HepG2 (cell line): ENCODE measurements at regions not wholly inside any gene's neighbourhood (a gene's known extent, or its start where the extent isn't known, plus 50 kb on each side); places are given as distances from the start of the nearest gene placed in this dataset.
A peak's percentile ranks its signal among the peaks of the same experiment; 100 is the strongest.

Experiments
- BORCS8-MEF2B ChIP-seq: sonication (generic); formaldehyde crosslinking; IDR thresholded peaks from 2 replicates; pipeline ENCODE4 v1.8.0; 2022; ENCODE audit warnings: mild to moderate bottlenecking, missing genetic modification reagents
- FOXO1 ChIP-seq: sonication (generic); formaldehyde crosslinking; IDR thresholded peaks from 2 replicates; pipeline ENCODE4 v1.4.0; 2020; ENCODE audit warnings: missing genetic modification reagents
- HIVEP1 ChIP-seq: sonication (generic); formaldehyde crosslinking; IDR thresholded peaks from 2 replicates; pipeline ENCODE4 v1.4.0; 2020; ENCODE audit warnings: mild to moderate bottlenecking, missing genetic modification reagents
- KLF13 ChIP-seq: sonication (generic); formaldehyde crosslinking; IDR thresholded peaks from 2 replicates; pipeline ENCODE4 v1.4.0; 2020; ENCODE audit warnings: mild to moderate bottlenecking, missing genetic modification reagents
- NR2F2 ChIP-seq: IDR thresholded peaks from 2 replicates; pipeline ENCODE4 v1.6.1; 2012; ENCODE audit warnings: low read depth, inconsistent platforms, borderline replicate concordance
- REL ChIP-seq: sonication (generic); formaldehyde crosslinking; conservative IDR thresholded peaks from 2 replicates; pipeline ENCODE4 v1.8.0; 2022; ENCODE audit warnings: mild to moderate bottlenecking, missing genetic modification reagents, moderate library complexity
- SATB2 ChIP-seq: sonication (generic); formaldehyde crosslinking; IDR thresholded peaks from 2 replicates; pipeline ENCODE4 v1.5.0; 2020; ENCODE audit warnings: missing genetic modification reagents
- SSRP1 ChIP-seq: IDR thresholded peaks from 2 replicates; pipeline ENCODE4 v1.6.1; 2016; ENCODE audit warnings: control low read depth
- STAG1 ChIP-seq: sonication (generic); formaldehyde crosslinking; IDR thresholded peaks from 2 replicates; pipeline ENCODE4 v1.4.0; 2020; ENCODE audit warnings: missing genetic modification reagents
- YEATS4 ChIP-seq: sonication (generic); formaldehyde crosslinking; IDR thresholded peaks from 2 replicates; pipeline ENCODE4 v1.4.0; 2020; ENCODE audit warnings: missing genetic modification reagents, borderline replicate concordance
- ZNF24 ChIP-seq: fragments of 450-650 bp; IDR thresholded peaks from 2 replicates; pipeline ENCODE4 v1.6.1; 2017; ENCODE audit warnings: antibody characterized with exemption, mild to moderate bottlenecking
- ZNF350 ChIP-seq: sonication (generic); formaldehyde crosslinking; IDR thresholded peaks from 2 replicates; pipeline ENCODE4 v1.4.0; 2020; ENCODE audit warnings: mild to moderate bottlenecking, low read depth, missing genetic modification reagents, borderline replicate concordance
- ZNF460 ChIP-seq: sonication (generic); formaldehyde crosslinking; IDR thresholded peaks from 2 replicates; pipeline ENCODE4 v1.5.1; 2020; ENCODE audit warnings: missing genetic modification reagents, mild to moderate bottlenecking, borderline replicate concordance
- ZNF616 ChIP-seq: sonication (generic); formaldehyde crosslinking; IDR thresholded peaks from 2 replicates; pipeline ENCODE4 v1.5.0; 2020; ENCODE audit warnings: low read depth, mild to moderate bottlenecking, missing genetic modification reagents
- ZNF724P ChIP-seq: sonication (generic); formaldehyde crosslinking; IDR thresholded peaks from 2 replicates; pipeline ENCODE4 v1.8.0; 2022; ENCODE audit warnings: missing genetic modification reagents, borderline replicate concordance
- ZSCAN29 ChIP-seq: sonication (generic); formaldehyde crosslinking; conservative IDR thresholded peaks from 2 replicates; pipeline ENCODE4 v1.4.0; 2020; ENCODE audit warnings: mild to moderate bottlenecking, missing genetic modification reagents
- TF ChIP-seq, protein P1 (sequence below), 2 experiments: fragments of 450-650 bp in 1 of 2; sonication (generic) in 1 of 2; formaldehyde crosslinking in 1 of 2; IDR thresholded peaks; 2 replicates each; pipeline versions ENCODE4 v1.6.1 to v1.8.0; 2016 to 2022; ENCODE audit warnings: antibody characterized with exemption in 1 of 2, mild to moderate bottlenecking in 1 of 2, missing genetic modification reagents in 1 of 2
- TF ChIP-seq, protein P2 (sequence below): sonication (generic); formaldehyde crosslinking; IDR thresholded peaks from 2 replicates; pipeline ENCODE4 v1.4.0; 2020; ENCODE audit warnings: missing genetic modification reagents, mild to moderate bottlenecking, borderline replicate concordance

DNA sequence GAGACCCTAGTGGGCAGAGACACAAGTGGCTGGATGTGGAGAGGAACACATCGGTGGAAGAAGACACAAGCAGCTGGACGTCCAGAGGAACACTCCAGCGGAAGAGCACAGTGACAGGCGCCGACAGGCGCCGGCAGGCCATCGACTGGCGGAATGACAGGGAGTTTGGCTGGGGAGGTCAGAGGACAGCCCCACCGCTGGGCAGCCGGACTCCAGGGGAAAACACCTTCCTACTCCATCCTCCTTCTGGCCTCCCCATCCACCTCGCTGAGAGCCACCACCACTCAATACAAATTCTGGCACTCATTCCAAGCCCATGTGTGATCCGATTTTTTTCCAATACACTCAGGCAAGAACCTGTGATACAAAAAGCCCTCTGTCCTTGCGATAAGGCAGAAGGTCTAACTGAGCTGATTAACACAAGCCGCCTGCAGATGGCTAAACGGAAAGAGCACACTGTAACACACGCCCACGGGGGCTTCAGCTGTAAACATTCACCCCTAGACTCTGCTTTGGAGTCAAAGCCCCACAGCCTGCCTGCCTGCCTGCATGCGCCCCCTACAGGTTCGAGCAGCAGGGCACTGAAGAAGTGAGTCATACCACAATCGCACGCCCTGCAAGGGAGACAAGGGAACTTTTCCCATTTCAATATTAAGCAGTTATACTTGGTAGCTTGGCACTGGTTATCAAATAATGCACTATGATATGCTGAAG lies 50.2 kb upstream of the LRP1B start (continued):
- TF ChIP-seq, protein P1, sequence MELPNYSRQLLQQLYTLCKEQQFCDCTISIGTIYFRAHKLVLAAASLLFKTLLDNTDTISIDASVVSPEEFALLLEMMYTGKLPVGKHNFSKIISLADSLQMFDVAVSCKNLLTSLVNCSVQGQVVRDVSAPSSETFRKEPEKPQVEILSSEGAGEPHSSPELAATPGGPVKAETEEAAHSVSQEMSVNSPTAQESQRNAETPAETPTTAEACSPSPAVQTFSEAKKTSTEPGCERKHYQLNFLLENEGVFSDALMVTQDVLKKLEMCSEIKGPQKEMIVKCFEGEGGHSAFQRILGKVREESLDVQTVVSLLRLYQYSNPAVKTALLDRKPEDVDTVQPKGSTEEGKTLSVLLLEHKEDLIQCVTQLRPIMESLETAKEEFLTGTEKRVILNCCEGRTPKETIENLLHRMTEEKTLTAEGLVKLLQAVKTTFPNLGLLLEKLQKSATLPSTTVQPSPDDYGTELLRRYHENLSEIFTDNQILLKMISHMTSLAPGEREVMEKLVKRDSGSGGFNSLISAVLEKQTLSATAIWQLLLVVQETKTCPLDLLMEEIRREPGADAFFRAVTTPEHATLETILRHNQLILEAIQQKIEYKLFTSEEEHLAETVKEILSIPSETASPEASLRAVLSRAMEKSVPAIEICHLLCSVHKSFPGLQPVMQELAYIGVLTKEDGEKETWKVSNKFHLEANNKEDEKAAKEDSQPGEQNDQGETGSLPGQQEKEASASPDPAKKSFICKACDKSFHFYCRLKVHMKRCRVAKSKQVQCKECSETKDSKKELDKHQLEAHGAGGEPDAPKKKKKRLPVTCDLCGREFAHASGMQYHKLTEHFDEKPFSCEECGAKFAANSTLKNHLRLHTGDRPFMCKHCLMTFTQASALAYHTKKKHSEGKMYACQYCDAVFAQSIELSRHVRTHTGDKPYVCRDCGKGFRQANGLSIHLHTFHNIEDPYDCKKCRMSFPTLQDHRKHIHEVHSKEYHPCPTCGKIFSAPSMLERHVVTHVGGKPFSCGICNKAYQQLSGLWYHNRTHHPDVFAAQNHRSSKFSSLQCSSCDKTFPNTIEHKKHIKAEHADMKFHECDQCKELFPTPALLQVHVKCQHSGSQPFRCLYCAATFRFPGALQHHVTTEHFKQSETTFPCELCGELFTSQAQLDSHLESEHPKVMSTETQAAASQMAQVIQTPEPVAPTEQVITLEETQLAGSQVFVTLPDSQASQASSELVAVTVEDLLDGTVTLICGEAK (IDR thresholded peaks at IDR 0.05): no peak
- TF ChIP-seq, protein P1 (CRISPR knock-in tag; IDR thresholded peaks at IDR 0.05): no peak
- 0 out of 2 replicates have a peak, but pooled peaks have one; percentile 39 for TF ChIP-seq SATB2
- TF ChIP-seq, protein P2, sequence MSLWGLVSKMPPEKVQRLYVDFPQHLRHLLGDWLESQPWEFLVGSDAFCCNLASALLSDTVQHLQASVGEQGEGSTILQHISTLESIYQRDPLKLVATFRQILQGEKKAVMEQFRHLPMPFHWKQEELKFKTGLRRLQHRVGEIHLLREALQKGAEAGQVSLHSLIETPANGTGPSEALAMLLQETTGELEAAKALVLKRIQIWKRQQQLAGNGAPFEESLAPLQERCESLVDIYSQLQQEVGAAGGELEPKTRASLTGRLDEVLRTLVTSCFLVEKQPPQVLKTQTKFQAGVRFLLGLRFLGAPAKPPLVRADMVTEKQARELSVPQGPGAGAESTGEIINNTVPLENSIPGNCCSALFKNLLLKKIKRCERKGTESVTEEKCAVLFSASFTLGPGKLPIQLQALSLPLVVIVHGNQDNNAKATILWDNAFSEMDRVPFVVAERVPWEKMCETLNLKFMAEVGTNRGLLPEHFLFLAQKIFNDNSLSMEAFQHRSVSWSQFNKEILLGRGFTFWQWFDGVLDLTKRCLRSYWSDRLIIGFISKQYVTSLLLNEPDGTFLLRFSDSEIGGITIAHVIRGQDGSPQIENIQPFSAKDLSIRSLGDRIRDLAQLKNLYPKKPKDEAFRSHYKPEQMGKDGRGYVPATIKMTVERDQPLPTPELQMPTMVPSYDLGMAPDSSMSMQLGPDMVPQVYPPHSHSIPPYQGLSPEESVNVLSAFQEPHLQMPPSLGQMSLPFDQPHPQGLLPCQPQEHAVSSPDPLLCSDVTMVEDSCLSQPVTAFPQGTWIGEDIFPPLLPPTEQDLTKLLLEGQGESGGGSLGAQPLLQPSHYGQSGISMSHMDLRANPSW (CRISPR knock-in tag): no peak
- TF ChIP-seq FOXO1 (CRISPR knock-in tag): no peak
- no peak for TF ChIP-seq ZNF616 (CRISPR knock-in tag)
- TF ChIP-seq SSRP1 (CRISPR knock-in tag): no peak
- no peak for TF ChIP-seq ZNF724P
- peak; percentile 40; the same call in 1 of the 2 replicates for TF ChIP-seq YEATS4 (CRISPR knock-in tag)
- 0 out of 2 replicates have a peak, but pooled peaks have one; percentile 17 for TF ChIP-seq BORCS8-MEF2B
- no peak for TF ChIP-seq REL (CRISPR knock-in tag)
- no peak for TF ChIP-seq KLF13
- TF ChIP-seq ZNF460 (CRISPR knock-in tag): no peak
- peak; percentile 31; the same call in 1 of the 2 replicates for TF ChIP-seq STAG1
- no peak for TF ChIP-seq ZNF24
- TF ChIP-seq NR2F2: no peak
- no peak for TF ChIP-seq HIVEP1 (CRISPR knock-in tag)
- TF ChIP-seq ZSCAN29 (CRISPR knock-in tag): no peak
- TF ChIP-seq ZNF350 (CRISPR knock-in tag): peak; percentile 40; the same call in 1 of the 2 replicates
